IMR-90 (cell line): ENCODE measurements at regions not wholly inside any gene's neighbourhood (a gene's known extent, or its start where the extent isn't known, plus 50 kb on each side); places are given as distances from the start of the nearest gene placed in this dataset.

ENCODE experiments used
- ATAC-seq: fragments of 200-7000 bp; cut with Tn5 transposase; 2 replicates; pipeline ENCODE4 v1.9.1; 2020; ENCODE audit warnings: low read depth, mild to moderate bottlenecking, moderate library complexity
- BruUV-seq: library from RNA; stranded (reverse); fragments of 400-500 nt; replicated peaks from 2 replicates; lab custom pipeline; 2021; lab: Mats Ljungman, UMichigan
- CTCF ChIA-PET: fragments of 300-600 bp; formaldehyde crosslinking; extraction: SDS; loops from one replicate; lab custom pipeline; 2021; ENCODE audit warnings: antibody characterized with exemption; lab: Yijun Ruan, JAX
- POLR2A ChIA-PET: fragments of 300-600 bp; sonication (Branson Sonifier 250); formaldehyde crosslinking; loops from one replicate; lab custom pipeline; 2022; ENCODE audit warnings: antibody characterized with exemption; ENCODE audit not compliant: unreplicated experiment; lab: Charles Lee
- DNase-seq: peaks from one replicate; pipeline ENCODE4 v3.0.0; 2013
- H2AFZ ChIP-seq: replicated peaks from 2 replicates; pipeline ENCODE3; 2013; ENCODE audit warnings: low read length, mild to moderate bottlenecking; ENCODE audit not compliant: poor library complexity
- H2AK5ac ChIP-seq: 2 replicates; pipeline ENCODE4 v1.6.1; 2013; ENCODE audit warnings: low read depth, low read length, inconsistent platforms
- H2AK9ac ChIP-seq: replicated peaks from 2 replicates; pipeline ENCODE3; 2013; ENCODE audit warnings: mild to moderate bottlenecking, low read depth, low read length, moderate library complexity; ENCODE audit not compliant: poor library complexity
- H2BK120ac ChIP-seq: 2 replicates; pipeline ENCODE4 v1.6.1; 2013; ENCODE audit warnings: low read depth, low read length, inconsistent platforms
- H2BK15ac ChIP-seq: 3 replicates; pipeline ENCODE4 v1.6.1; 2013; ENCODE audit warnings: low read depth, low read length, inconsistent platforms
- H2BK20ac ChIP-seq: 2 replicates; pipeline ENCODE4 v1.6.1; 2013; ENCODE audit warnings: low read depth, mild to moderate bottlenecking, inconsistent platforms, low read length, moderate library complexity
- H2BK5ac ChIP-seq: 2 replicates; pipeline ENCODE4 v1.6.1; 2013; ENCODE audit warnings: mild to moderate bottlenecking, low read depth, low read length, inconsistent platforms; ENCODE audit not compliant: poor library complexity, severe bottlenecking
- H3K14ac ChIP-seq: replicated peaks from 2 replicates; pipeline ENCODE4 v1.6.1; 2013; ENCODE audit warnings: low read depth, low read length, inconsistent platforms
- H3K18ac ChIP-seq: 2 replicates; pipeline ENCODE4 v1.6.1; 2013; ENCODE audit warnings: low read depth, low read length, control low read depth
- H3K23ac ChIP-seq: 2 replicates; pipeline ENCODE4 v1.6.1; 2013; ENCODE audit warnings: low read depth, low read length, inconsistent platforms
- H3K27ac ChIP-seq: 2 replicates; pipeline ENCODE4 v1.5.1; 2013; ENCODE audit warnings: mild to moderate bottlenecking, control low read depth, low read length; ENCODE audit not compliant: insufficient read depth
- H3K27me3 ChIP-seq: 2 replicates; pipeline ENCODE4 v1.6.1; 2013; ENCODE audit warnings: low read length; ENCODE audit not compliant: control insufficient read depth, insufficient read depth
- H3K36me3 ChIP-seq: 2 replicates; pipeline ENCODE4 v1.6.1; 2013; ENCODE audit warnings: low read length, mixed read lengths; ENCODE audit not compliant: control insufficient read depth, insufficient read depth
- H3K4ac ChIP-seq: 2 replicates; pipeline ENCODE4 v1.6.1; 2013; ENCODE audit warnings: low read depth, low read length, inconsistent platforms
- H3K4me1 ChIP-seq: 2 replicates; pipeline ENCODE4 v1.6.1; 2013; ENCODE audit warnings: low read length, mixed read lengths; ENCODE audit not compliant: control insufficient read depth, insufficient read depth
- H3K4me2 ChIP-seq: 2 replicates; pipeline ENCODE4 v1.6.1; 2013; ENCODE audit warnings: low read depth, mild to moderate bottlenecking, control low read depth, low read length, moderate library complexity
- H3K4me3 ChIP-seq: 2 replicates; pipeline ENCODE4 v1.5.1; 2013; ENCODE audit warnings: low read depth, mild to moderate bottlenecking, control low read depth, low read length, moderate library complexity; ENCODE audit not compliant: insufficient read depth
- H3K56ac ChIP-seq: 2 replicates; pipeline ENCODE4 v1.6.1; 2013; ENCODE audit warnings: low read length, inconsistent platforms; ENCODE audit not compliant: insufficient read depth; ENCODE audit errors: extremely low read depth
- H3K79me1 ChIP-seq, 2 experiments: 2 replicates each; pipeline ENCODE4 v1.6.1; 2013; ENCODE audit warnings: low read length in 2 of 2, inconsistent platforms in 1 of 2, low read depth in 1 of 2
- H3K9ac ChIP-seq: 2 replicates; pipeline ENCODE4 v1.6.1; 2013; ENCODE audit warnings: low read depth, low read length, control low read depth
- H3K9me1 ChIP-seq: 2 replicates; pipeline ENCODE4 v1.6.1; 2013; ENCODE audit warnings: low read length, inconsistent platforms; ENCODE audit not compliant: insufficient read depth
- H3K9me3 ChIP-seq: 2 replicates; pipeline ENCODE4 v1.6.1; 2013; ENCODE audit warnings: low read length; ENCODE audit not compliant: control insufficient read depth, insufficient read depth
- H4K20me1 ChIP-seq: 2 replicates; pipeline ENCODE4 v1.6.1; 2013; ENCODE audit warnings: low read length, inconsistent platforms; ENCODE audit not compliant: insufficient read depth
- H4K5ac ChIP-seq: 2 replicates; pipeline ENCODE4 v1.6.1; 2013; ENCODE audit warnings: mild to moderate bottlenecking, low read depth, low read length, control low read depth
- H4K8ac ChIP-seq, 2 experiments: 2 replicates each; pipeline ENCODE4 v1.6.1; 2013; ENCODE audit warnings: low read depth in 2 of 2, low read length in 2 of 2, control low read depth in 1 of 2, inconsistent platforms in 1 of 2
- H4K91ac ChIP-seq: 2 replicates; pipeline ENCODE4 v1.6.1; 2013; ENCODE audit warnings: low read depth, low read length, inconsistent platforms; ENCODE audit not compliant: insufficient read depth
- BHLHE40 ChIP-seq: fragments of 150-350 bp; IDR thresholded peaks from 2 replicates; pipeline ENCODE4 v1.6.1; 2016; ENCODE audit warnings: mild to moderate bottlenecking, low read depth, low read length
- CEBPB ChIP-seq: IDR thresholded peaks from 2 replicates; pipeline ENCODE4 v1.6.1; 2012; ENCODE audit warnings: low read depth, low read length, improper control_type of control experiment
- CHD1 ChIP-seq: IDR thresholded peaks from 2 replicates; pipeline ENCODE4 v1.6.1; 2012; ENCODE audit warnings: low read depth, low read length, improper control_type of control experiment
- CTCF ChIP-seq: conservative IDR thresholded peaks from 2 replicates; pipeline ENCODE4 v1.5.1; 2012; ENCODE audit warnings: mild to moderate bottlenecking, low read depth, low read length, improper control_type of control experiment
- ELK1 ChIP-seq: fragments of 150-350 bp; IDR thresholded peaks from 2 replicates; pipeline ENCODE4 v1.6.1; 2016; ENCODE audit warnings: low read depth, mild to moderate bottlenecking, low read length, moderate library complexity, borderline replicate concordance
- FOS ChIP-seq: fragments of 150-350 bp; IDR thresholded peaks from 2 replicates; pipeline ENCODE4 v1.6.1; 2016; ENCODE audit warnings: low read depth, low read length
- MAFK ChIP-seq: IDR thresholded peaks from 2 replicates; pipeline ENCODE4 v1.6.1; 2012; ENCODE audit warnings: low read depth, low read length, improper control_type of control experiment
- MXI1 ChIP-seq: IDR thresholded peaks from 2 replicates; pipeline ENCODE4 v1.6.1; 2012; ENCODE audit warnings: low read depth, mild to moderate bottlenecking, low read length, moderate library complexity, borderline replicate concordance
- NFE2L2 ChIP-seq: fragments of 150-350 bp; IDR thresholded peaks from 2 replicates; pipeline ENCODE4 v1.6.1; 2016; ENCODE audit warnings: low read depth, mild to moderate bottlenecking, low read length
- POLR2A ChIP-seq: IDR thresholded peaks from 2 replicates; pipeline ENCODE4 v1.6.1; 2012; ENCODE audit warnings: mild to moderate bottlenecking, low read depth, low read length
- RAD21 ChIP-seq: IDR thresholded peaks from 2 replicates; pipeline ENCODE4 v1.6.1; 2012; ENCODE audit warnings: low read length, improper control_type of control experiment
- RCOR1 ChIP-seq: IDR thresholded peaks from 2 replicates; pipeline ENCODE4 v1.6.1; 2012; ENCODE audit warnings: mild to moderate bottlenecking, low read length, improper control_type of control experiment; ENCODE audit not compliant: insufficient replicate concordance
- RFX5 ChIP-seq: IDR thresholded peaks from 2 replicates; pipeline ENCODE4 v1.8.0; 2012; ENCODE audit warnings: low read depth, mild to moderate bottlenecking, low read length, moderate library complexity
- SMC3 ChIP-seq: fragments of 150-350 bp; IDR thresholded peaks from 2 replicates; pipeline ENCODE4 v1.6.1; 2016; ENCODE audit warnings: low read depth, mild to moderate bottlenecking, antibody characterized with exemption, low read length, moderate library complexity
- USF2 ChIP-seq: fragments of 150-350 bp; IDR thresholded peaks from 2 replicates; pipeline ENCODE4 v1.6.1; 2017; ENCODE audit warnings: mild to moderate bottlenecking, antibody characterized with exemption, low read length, low read depth
- WGBS, 2 experiments: methylation state at CpG; one replicate each; pipeline versions ENCODE4 v1.1.5 to v1.1.7; 2013; ENCODE audit warnings: missing lambda C conversion rate in 2 of 2; ENCODE audit not compliant: insufficient read length in 1 of 2; ENCODE audit errors: extremely low coverage in 2 of 2; 5-methylcytosine and 5-hydroxymethylcytosine counted together
- dilution Hi-C: fragments of 300-500 bp; cut with HindIII; formaldehyde crosslinking; loops from one replicate; pipeline ENCODE4 v1.14.3; 2018; ENCODE audit warnings: low sequenced_read_pairs; ENCODE audit not compliant: unreplicated experiment
- in situ Hi-C: fragments of 300-500 bp; cut with MboI; formaldehyde crosslinking; loops from 3 replicates; pipeline ENCODE4 v1.14.3; 2019; ENCODE audit warnings: low sequenced_read_pairs, inconsistent platforms, mixed read lengths
- intact Hi-C: fragments of 100-400 bp; cut with micrococcal nuclease; formaldehyde crosslinking; loops from 2 replicates; pipeline ENCODE4 v1.10.0; 2022

DNA sequence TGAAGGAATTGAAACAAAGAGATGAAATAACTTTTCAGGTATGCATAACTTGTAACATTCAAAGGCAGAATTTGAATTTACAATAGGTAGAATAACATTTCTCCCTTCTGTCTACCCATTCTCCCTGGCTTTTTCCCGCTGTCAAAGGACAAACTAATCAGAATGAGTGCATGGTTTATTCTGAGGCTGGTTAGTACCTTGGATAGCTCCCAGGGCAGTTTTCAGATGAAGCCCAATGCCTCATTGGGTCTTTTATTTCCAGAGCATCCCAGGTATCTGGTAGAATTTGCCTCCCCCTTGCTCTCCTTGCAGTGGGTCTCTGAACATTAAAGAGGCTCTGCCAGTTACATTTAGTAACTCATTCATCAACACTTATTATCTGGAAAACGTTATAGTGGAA, 665.5 kb downstream of the BCKDHB start:
- Histone ChIP-seq H2AK9ac (no peak overlapping the region), H3K27ac (no peak overlapping the region), H3K36me3 (no peaks in the 10 kb centered on the region), H2BK120ac (no peak overlapping the region), H2BK20ac (no peak overlapping the region), H3K27me3 (no peaks in the 10 kb centered on the region), H4K20me1 (no peaks in the 10 kb centered on the region), H2AFZ (no peak overlapping the region), H3K18ac (no peak overlapping the region), H3K4me3 (no peak overlapping the region), H2AK5ac (no peak overlapping the region), H4K5ac (no peak overlapping the region), H4K8ac (no peak overlapping the region), H3K14ac (no peak overlapping the region), H2BK5ac (no peak overlapping the region), H3K4me1 (no peaks in the 10 kb centered on the region), H3K23ac (no peak overlapping the region), H2BK15ac (no peak overlapping the region), H3K79me1 (no peaks in the 10 kb centered on the region), H3K4me2 (no peak overlapping the region), H3K9ac (no peak overlapping the region), H4K91ac (no peak overlapping the region), H3K9me3 (no peaks in the 10 kb centered on the region), H3K4ac (no peak overlapping the region), H3K56ac (no peak overlapping the region), H3K9me1 (no peaks in the 10 kb centered on the region)
- peak; percentile 58; the same call in 1 of the 2 replicates for ATAC-seq
- DNase-seq = peak; percentile 50
- WGBS, 2 experiments = no CpG with 5 or more reads among the region's 2 CpGs
- in situ Hi-C loops = no loop called here
- ChIA-PET CTCF (no interaction called here), POLR2A (no interaction called here)
- intact Hi-C loops = no loop called here
- dilution Hi-C loops = no loop called here
- no TSS peak for BruUV-seq
- TF ChIP-seq FOS (no peak), RCOR1 (no peak), SMC3 (no peak), RFX5 (no peak), BHLHE40 (no peak), CHD1 (no peak), MXI1 (no peak), USF2 (no peak), RAD21 (no peak), MAFK (no peak), CTCF (no peak), NFE2L2 (no peak), ELK1 (no peak), POLR2A (no peak), CEBPB (no peak)
